ENCODE measurements at regions not wholly inside any gene's neighbourhood (a gene's known extent, or its start where the extent isn't known, plus 50 kb on each side); places are given as distances from the start of the nearest gene placed in this dataset.
"Not testable (repeated sequence)": the region's sequence is repeated elsewhere in the genome, so short reads cannot be mapped to it uniquely, and the experiment has no call there.

GRCh38 chr3:104018541-104018940 is 1348.2 kb upstream of the ALCAM start:
- H3K36me3 ChIP-seq (ENCODE audit: control insufficient read depth in 3 of 3, insufficient read depth in 3 of 3, low read length in 3 of 3) = no peaks in the 10 kb centered on the region
- H3K4me1 ChIP-seq (ENCODE audit: control insufficient read depth in 3 of 3, insufficient read depth in 3 of 3, low read length in 3 of 3) = no peaks in the 10 kb centered on the region
- no peak overlapping the region for H3K9ac ChIP-seq (ENCODE audit: low read depth in 1 of 3, low read length in 3 of 3)
- no peak overlapping the region for H3K4me3 ChIP-seq (ENCODE audit: low read length in 3 of 3)
- H3K9me3 ChIP-seq (ENCODE audit: control insufficient read depth in 3 of 3, low read length in 3 of 3) = peaks cover 0 to 4% (median 2%) of the 10 kb centered on the region in 3 donors
- no peak overlapping the region for H3K27ac ChIP-seq (ENCODE audit: low read depth, low read length)
- H3K27me3 ChIP-seq (ENCODE audit: control insufficient read depth in 3 of 3, insufficient read depth in 3 of 3, low read length in 3 of 3) = no peaks in the 10 kb centered on the region

- no peak overlapping the region for H3K27ac ChIP-seq (ENCODE audit: low read depth, low read length)
- H3K9ac ChIP-seq (ENCODE audit: low read depth in 1 of 3, low read length in 3 of 3) = no peak overlapping the region
- H3K36me3 ChIP-seq (ENCODE audit: control insufficient read depth in 3 of 3, insufficient read depth in 3 of 3, low read length in 3 of 3) = no peaks in the 10 kb centered on the region
- H3K27me3 ChIP-seq (ENCODE audit: control insufficient read depth in 3 of 3, insufficient read depth in 3 of 3, low read length in 3 of 3) = no peaks in the 10 kb centered on the region
- no peak overlapping the region for H3K4me3 ChIP-seq (ENCODE audit: low read length in 3 of 3)
- no peaks in the 10 kb centered on the region for H3K9me3 ChIP-seq (ENCODE audit: control insufficient read depth in 3 of 3, low read length in 3 of 3)
- no peaks in the 10 kb centered on the region for H3K4me1 ChIP-seq (ENCODE audit: control insufficient read depth in 3 of 3, insufficient read depth in 3 of 3, low read length in 3 of 3)
These were observed 1335.1 kb upstream of the ALCAM start for GRCh38 chr3:104031598-104031997.

DNA sequence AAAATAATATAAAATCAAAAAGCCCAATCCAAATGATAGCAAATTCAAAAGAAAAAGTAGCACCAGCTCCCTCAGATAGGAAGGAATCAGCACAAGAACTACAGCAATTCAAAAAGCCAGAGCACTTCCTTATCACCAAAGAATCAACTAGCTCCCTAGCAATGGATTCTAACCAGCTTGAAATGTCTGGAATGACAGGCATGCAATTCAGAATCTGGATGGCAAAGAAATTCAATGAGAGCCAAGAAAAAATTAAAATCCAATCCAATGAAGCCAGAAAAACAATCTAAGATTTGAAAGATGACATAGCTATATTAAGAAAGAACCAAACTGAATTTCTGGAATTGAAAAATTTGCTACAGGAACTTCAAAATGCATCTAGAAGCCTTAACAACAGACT is 1334.4 kb upstream of the ALCAM start:
- Histone ChIP-seq H3K4me1 (ENCODE audit: control insufficient read depth in 3 of 3, insufficient read depth in 3 of 3, low read length in 3 of 3) (no peaks in the 10 kb centered on the region), H3K36me3 (ENCODE audit: control insufficient read depth in 3 of 3, insufficient read depth in 3 of 3, low read length in 3 of 3) (no peaks in the 10 kb centered on the region)

DNA sequence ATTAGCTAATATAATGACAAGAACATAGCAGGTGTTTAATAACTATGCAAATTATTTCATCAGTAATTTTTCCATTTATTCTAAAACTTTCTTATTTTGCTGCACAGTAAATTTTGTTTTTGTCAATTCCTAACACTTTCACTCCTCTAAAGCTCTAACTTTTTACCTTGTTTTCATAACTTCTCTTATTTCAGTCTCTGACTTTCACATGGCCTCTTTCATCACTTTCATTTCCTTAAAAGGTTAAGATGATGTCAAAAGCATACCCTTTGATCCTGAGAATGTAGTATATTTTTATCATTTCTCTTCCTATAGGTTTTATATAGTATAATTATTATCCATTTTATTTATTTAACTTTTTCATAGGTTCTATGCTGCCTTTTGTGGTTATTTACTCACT is 1325.8 kb upstream of the ALCAM start:
- Histone ChIP-seq H3K36me3 (ENCODE audit: control insufficient read depth in 3 of 3, insufficient read depth in 3 of 3, low read length in 3 of 3) (no peaks in the 10 kb centered on the region), H3K9ac (ENCODE audit: low read depth in 1 of 3, low read length in 3 of 3) (no peak overlapping the region), H3K4me1 (ENCODE audit: control insufficient read depth in 3 of 3, insufficient read depth in 3 of 3, low read length in 3 of 3) (no peaks in the 10 kb centered on the region), H3K27me3 (ENCODE audit: control insufficient read depth in 3 of 3, insufficient read depth in 3 of 3, low read length in 3 of 3) (no peaks in the 10 kb centered on the region), H3K4me3 (ENCODE audit: low read length in 3 of 3) (no peak overlapping the region), H3K9me3 (ENCODE audit: control insufficient read depth in 3 of 3, low read length in 3 of 3) (no peaks in the 10 kb centered on the region), H3K27ac (ENCODE audit: low read depth, low read length) (no peak overlapping the region)

More for the DNA sequence above, 1334.4 kb upstream of the ALCAM start:
- H3K27me3 ChIP-seq (ENCODE audit: control insufficient read depth in 3 of 3, insufficient read depth in 3 of 3, low read length in 3 of 3) = no peaks in the 10 kb centered on the region
- no peak overlapping the region for H3K4me3 ChIP-seq (ENCODE audit: low read length in 3 of 3)
- H3K27ac ChIP-seq (ENCODE audit: low read depth, low read length) = no peak overlapping the region
- no peaks in the 10 kb centered on the region for H3K9me3 ChIP-seq (ENCODE audit: control insufficient read depth in 3 of 3, low read length in 3 of 3)
- H3K9ac ChIP-seq (ENCODE audit: low read depth in 1 of 3, low read length in 3 of 3) = no peak overlapping the region

DNA sequence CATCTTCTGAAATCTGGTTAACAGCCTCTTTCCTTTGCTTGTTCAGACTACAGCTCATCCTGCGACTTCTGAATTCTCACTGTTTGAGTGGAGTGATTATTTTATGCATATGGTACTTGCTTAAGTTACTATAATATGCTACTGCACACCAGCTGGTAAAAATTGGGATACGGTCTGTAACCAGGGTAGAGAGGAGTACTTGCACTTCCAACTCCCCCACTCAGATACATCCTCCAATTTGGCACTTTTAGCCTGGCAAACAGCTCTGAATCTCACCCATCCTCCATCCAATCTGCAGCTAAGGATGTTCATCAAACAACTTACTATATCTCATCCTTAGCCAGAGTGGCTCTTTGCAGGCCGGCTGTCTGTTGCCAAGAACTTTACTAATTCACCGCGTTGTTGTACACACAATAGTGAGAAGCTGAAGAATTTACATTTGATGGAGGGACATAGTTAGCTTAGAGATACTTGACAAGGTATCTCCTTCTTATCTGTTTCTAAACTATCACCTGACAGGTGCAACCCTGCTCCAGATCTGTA is 1323.6 kb upstream of the ALCAM start:
- not testable (repeated sequence) for H3K36me3 ChIP-seq (ENCODE audit: control insufficient read depth in 3 of 3, insufficient read depth in 3 of 3, low read length in 3 of 3); H3K27me3 ChIP-seq (ENCODE audit: control insufficient read depth in 3 of 3, insufficient read depth in 3 of 3, low read length in 3 of 3); H3K9ac ChIP-seq (ENCODE audit: low read depth in 1 of 3, low read length in 3 of 3); H3K4me3 ChIP-seq (ENCODE audit: low read length in 3 of 3); H3K4me1 ChIP-seq (ENCODE audit: control insufficient read depth in 3 of 3, insufficient read depth in 3 of 3, low read length in 3 of 3); H3K27ac ChIP-seq (ENCODE audit: low read depth, low read length); H3K9me3 ChIP-seq (ENCODE audit: control insufficient read depth in 3 of 3, low read length in 3 of 3)

GRCh38 chr3:104044002-104044401 is 1322.7 kb upstream of the ALCAM start:
- H3K27me3 ChIP-seq (ENCODE audit: control insufficient read depth in 3 of 3, insufficient read depth in 3 of 3, low read length in 3 of 3) = no peaks in the 10 kb centered on the region
- no peaks in the 10 kb centered on the region for H3K36me3 ChIP-seq (ENCODE audit: control insufficient read depth in 3 of 3, insufficient read depth in 3 of 3, low read length in 3 of 3)
- no peaks in the 10 kb centered on the region for H3K4me1 ChIP-seq (ENCODE audit: control insufficient read depth in 3 of 3, insufficient read depth in 3 of 3, low read length in 3 of 3)
- H3K9ac ChIP-seq (ENCODE audit: low read depth in 1 of 3, low read length in 3 of 3) = no peak overlapping the region
- no peak overlapping the region for H3K27ac ChIP-seq (ENCODE audit: low read depth, low read length)
- no peaks in the 10 kb centered on the region for H3K9me3 ChIP-seq (ENCODE audit: control insufficient read depth in 3 of 3, low read length in 3 of 3)
- no peak overlapping the region for H3K4me3 ChIP-seq (ENCODE audit: low read length in 3 of 3)

DNA sequence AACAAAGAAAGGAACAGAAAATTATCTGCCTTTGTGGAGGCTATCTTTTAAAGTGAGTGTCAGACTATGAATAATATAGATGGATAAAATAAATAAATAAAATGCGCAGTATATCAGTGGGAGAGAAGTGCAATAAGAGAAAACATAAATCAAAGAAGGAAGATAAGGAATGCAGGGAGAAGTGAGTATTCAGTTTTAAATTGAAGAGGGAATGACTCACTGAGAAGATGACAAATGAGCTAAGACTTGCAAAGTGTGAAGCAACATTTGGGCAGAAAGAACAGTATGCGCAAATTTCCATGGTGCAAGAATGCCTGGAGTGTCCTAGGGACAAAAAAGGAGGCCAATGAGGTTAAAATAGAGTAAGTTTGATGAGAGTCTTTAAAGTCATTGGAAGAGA is 1300.1 kb upstream of the ALCAM start:
- Histone ChIP-seq H3K27ac (ENCODE audit: low read depth, low read length) (no peak overlapping the region), H3K27me3 (ENCODE audit: control insufficient read depth in 3 of 3, insufficient read depth in 3 of 3, low read length in 3 of 3) (no peaks in the 10 kb centered on the region), H3K36me3 (ENCODE audit: control insufficient read depth in 3 of 3, insufficient read depth in 3 of 3, low read length in 3 of 3) (no peaks in the 10 kb centered on the region), H3K4me3 (ENCODE audit: low read length in 3 of 3) (no peak overlapping the region), H3K4me1 (ENCODE audit: control insufficient read depth in 3 of 3, insufficient read depth in 3 of 3, low read length in 3 of 3) (no peaks in the 10 kb centered on the region), H3K9ac (ENCODE audit: low read depth in 1 of 3, low read length in 3 of 3) (no peak overlapping the region), H3K9me3 (ENCODE audit: control insufficient read depth in 3 of 3, low read length in 3 of 3) (no peaks in the 10 kb centered on the region)

DNA sequence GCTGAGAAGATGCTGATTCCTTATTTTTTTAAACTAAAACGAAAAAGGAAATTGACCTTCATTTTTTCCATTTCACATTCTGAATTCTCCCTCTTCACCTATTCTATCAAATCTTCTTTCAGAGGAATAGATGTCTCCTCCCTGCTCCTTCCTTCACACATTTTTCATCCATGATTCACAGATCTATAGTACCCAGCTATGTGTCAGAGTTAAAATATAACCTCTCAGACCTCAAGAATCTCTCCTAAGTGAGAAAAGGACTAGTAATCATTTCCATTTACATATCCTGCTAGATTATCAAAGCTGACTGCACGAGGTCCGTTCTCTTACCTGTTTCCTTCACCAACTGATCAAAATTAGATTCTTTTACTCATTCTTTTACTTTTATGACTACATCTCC is 1297.6 kb upstream of the ALCAM start:
- Histone ChIP-seq H3K4me1 (ENCODE audit: control insufficient read depth in 3 of 3, insufficient read depth in 3 of 3, low read length in 3 of 3) (no peaks in the 10 kb centered on the region), H3K27me3 (ENCODE audit: control insufficient read depth in 3 of 3, insufficient read depth in 3 of 3, low read length in 3 of 3) (no peaks in the 10 kb centered on the region), H3K9ac (ENCODE audit: low read depth in 1 of 3, low read length in 3 of 3) (no peak overlapping the region), H3K27ac (ENCODE audit: low read depth, low read length) (no peak overlapping the region), H3K4me3 (ENCODE audit: low read length in 3 of 3) (no peak overlapping the region), H3K36me3 (ENCODE audit: control insufficient read depth in 3 of 3, insufficient read depth in 3 of 3, low read length in 3 of 3) (no peaks in the 10 kb centered on the region), H3K9me3 (ENCODE audit: control insufficient read depth in 3 of 3, low read length in 3 of 3) (no peaks in the 10 kb centered on the region)

DNA sequence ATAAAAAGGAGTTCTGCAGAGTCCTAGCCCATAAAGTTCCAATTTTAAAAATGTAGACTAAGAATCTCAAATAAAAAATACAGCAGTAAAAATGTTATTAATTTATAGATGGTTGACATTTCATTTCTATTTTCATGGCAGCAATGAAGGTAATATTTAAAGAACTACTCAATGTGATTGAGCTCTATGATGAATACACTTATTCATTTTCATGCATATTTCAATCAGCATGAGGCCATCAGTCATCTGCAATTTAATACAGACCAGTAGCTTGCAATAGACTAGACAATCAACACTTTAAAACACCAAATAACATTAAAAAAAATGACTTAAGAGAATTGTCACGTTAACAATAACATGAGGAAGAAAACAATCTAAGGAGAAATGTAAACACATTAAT is 1295.8 kb upstream of the ALCAM start:
- H3K27me3 ChIP-seq (ENCODE audit: control insufficient read depth in 3 of 3, insufficient read depth in 3 of 3, low read length in 3 of 3) = no peaks in the 10 kb centered on the region

GRCh38 chr3:104080088-104080626 is 1286.6 kb upstream of the ALCAM start:
- Histone ChIP-seq H3K27ac (ENCODE audit: low read depth, low read length) (no peak overlapping the region), H3K9me3 (ENCODE audit: control insufficient read depth in 3 of 3, low read length in 3 of 3) (peaks cover 0 to 1% (median 0%) of the 10 kb centered on the region in 3 donors), H3K4me3 (ENCODE audit: low read length in 3 of 3) (no peak overlapping the region), H3K36me3 (ENCODE audit: control insufficient read depth in 3 of 3, insufficient read depth in 3 of 3, low read length in 3 of 3) (no peaks in the 10 kb centered on the region), H3K9ac (ENCODE audit: low read depth in 1 of 3, low read length in 3 of 3) (no peak overlapping the region), H3K4me1 (ENCODE audit: control insufficient read depth in 3 of 3, insufficient read depth in 3 of 3, low read length in 3 of 3) (no peaks in the 10 kb centered on the region), H3K27me3 (ENCODE audit: control insufficient read depth in 3 of 3, insufficient read depth in 3 of 3, low read length in 3 of 3) (no peaks in the 10 kb centered on the region)

More for the DNA sequence above, 1295.8 kb upstream of the ALCAM start:
- no peaks in the 10 kb centered on the region for H3K36me3 ChIP-seq (ENCODE audit: control insufficient read depth in 3 of 3, insufficient read depth in 3 of 3, low read length in 3 of 3)
- no peak overlapping the region for H3K27ac ChIP-seq (ENCODE audit: low read depth, low read length)
- no peak overlapping the region for H3K9ac ChIP-seq (ENCODE audit: low read depth in 1 of 3, low read length in 3 of 3)
- H3K4me3 ChIP-seq (ENCODE audit: low read length in 3 of 3) = no peak overlapping the region
- no peaks in the 10 kb centered on the region for H3K4me1 ChIP-seq (ENCODE audit: control insufficient read depth in 3 of 3, insufficient read depth in 3 of 3, low read length in 3 of 3)
- peaks cover 0 to under 1% (median 0%) of the 10 kb centered on the region in 3 donors for H3K9me3 ChIP-seq (ENCODE audit: control insufficient read depth in 3 of 3, low read length in 3 of 3)

All from skeletal muscle tissue (tissue), 3 donors.